ENCODE measurements at regions not wholly inside any gene's neighbourhood (a gene's known extent, or its start where the extent isn't known, plus 50 kb on each side); places are given as distances from the start of the nearest gene placed in this dataset.

- TF ChIP-seq CTCF (IDR thresholded peaks at IDR 0.05 in 2 of 3, conservative IDR thresholded peaks at IDR 0.05 in 1 of 3; ENCODE audit: borderline replicate concordance in 1 of 3, insufficient read depth in 1 of 3, low read depth in 2 of 3, low read length in 2 of 3) (peak; percentile 45 to 55 (median 48); a peak in 5 of 6 replicates), JUND (IDR thresholded peaks at IDR 0.05) (no peak), CBX3 (IDR thresholded peaks at IDR 0.05; ENCODE audit: low read depth) (0 out of 2 replicates have a peak, but pooled peaks have one; percentile 36), RAD21 (IDR thresholded peaks at IDR 0.05; ENCODE audit: low read depth) (peak; percentile 78)
- intact Hi-C loops (cut with micrococcal nuclease): loop anchor here (2.0 to 10.0 kb wide), 4 partner anchors 240 to 452 kb away; partner anchors contain the start of gene BCOR
- DNase-seq (ENCODE audit: low read depth, low spot score) (peak; percentile 15), ATAC-seq (peak; percentile 73)
- Histone ChIP-seq H3K79me2 (ENCODE audit: insufficient read depth, low read length) (no peaks in the 10 kb centered on the region), H3K4me1 (ENCODE audit: control insufficient read depth in 1 of 2, insufficient read depth in 2 of 2, low read length in 2 of 2) (no peaks in the 10 kb centered on the region), H3K27me3 (ENCODE audit: insufficient read depth, low read length) (no peaks in the 10 kb centered on the region), H3K36me3 (ENCODE audit: control insufficient read depth in 1 of 2, insufficient read depth in 2 of 2, low read length in 2 of 2) (no peaks in the 10 kb centered on the region), H4K20me1 (ENCODE audit: insufficient read depth) (no peaks in the 10 kb centered on the region), H2AFZ (ENCODE audit: low read depth, low read length, poor library complexity, severe bottlenecking) (no peak overlapping the region), H3K9me2 (ENCODE audit: insufficient read depth) (no peaks in the 10 kb centered on the region), H3K4me2 (ENCODE audit: low read length) (no peak overlapping the region), H3K9ac (ENCODE audit: low read length) (no peak overlapping the region), H3K4me3 (replicated peaks in 1 of 2; ENCODE audit: low read depth in 1 of 2, low read length in 2 of 2) (no peak overlapping the region), H3K9me3 (ENCODE audit: control insufficient read depth in 1 of 2, insufficient read depth in 1 of 2, low read depth in 1 of 2, low read length in 2 of 2) (no peaks in the 10 kb centered on the region), H3K27ac (ENCODE audit: low read depth, low read length) (no peak overlapping the region)
- ChIA-PET CTCF (interaction anchor here (0.6 to 1.1 kb wide), 2 partner anchors 18 to 83 kb away, joined by 3 to 5 read pairs; no protein-coding TSS in a partner anchor), POLR2A (no interaction called here), RAD21 (ENCODE audit: low non-redundant PET in 1 of 2, low total read pairs in 2 of 2, uncharacterized antibody in 2 of 2, unreplicated experiment in 2 of 2) (no interaction called here)
- no TSS peak for BruUV-seq (replicated peaks)
Observed at GRCh38 chrX:39814391-39814790, 283.4 kb downstream of the BCOR start.

GRCh38 chrX:39815631-39816030 lies 282.1 kb downstream of the BCOR start:
- no peak for ATAC-seq
- TF ChIP-seq CEBPB (IDR thresholded peaks at IDR 0.05; ENCODE audit: low read depth) (no peak), TCF7L2 (IDR thresholded peaks at IDR 0.05; ENCODE audit: borderline replicate concordance, extremely low read depth, insufficient read depth, insufficient read length) (no peak), REST (IDR thresholded peaks at IDR 0.05; ENCODE audit: low read depth) (no peak), MAX (IDR thresholded peaks at IDR 0.05) (no peak), ZBTB33 (IDR thresholded peaks at IDR 0.05; ENCODE audit: extremely low read depth, insufficient replicate concordance, low read length) (no peak), CBX3 (IDR thresholded peaks at IDR 0.05; ENCODE audit: low read depth) (no peak), SIN3A (IDR thresholded peaks at IDR 0.05; ENCODE audit: low read depth) (no peak), JUND (IDR thresholded peaks at IDR 0.05) (no peak), SP1 (IDR thresholded peaks at IDR 0.05; ENCODE audit: low read depth) (no peak), ATF3 (IDR thresholded peaks at IDR 0.05) (no peak)

More at GRCh38 chrX:39815631-39816030, 282.1 kb downstream of the BCOR start:
- H3K9me3 ChIP-seq (ENCODE audit: control insufficient read depth in 1 of 2, insufficient read depth in 1 of 2, low read depth in 1 of 2, low read length in 2 of 2): no peaks in the 10 kb centered on the region
- no peaks in the 10 kb centered on the region for H3K79me2 ChIP-seq (ENCODE audit: insufficient read depth, low read length)
- no peak overlapping the region for H3K4me3 ChIP-seq (replicated peaks in 1 of 2; ENCODE audit: low read depth in 1 of 2, low read length in 2 of 2)
- intact Hi-C loops (cut with micrococcal nuclease): loop anchor here (2.0 to 10.0 kb wide), 3 partner anchors 239 to 451 kb away; partner anchors contain the start of gene BCOR
- H3K9ac ChIP-seq (ENCODE audit: low read length): no peak overlapping the region
- no peak overlapping the region for H2AFZ ChIP-seq (ENCODE audit: low read depth, low read length, poor library complexity, severe bottlenecking)
- DNase-seq (ENCODE audit: low read depth, low spot score): no peak
- no peaks in the 10 kb centered on the region for H4K20me1 ChIP-seq (ENCODE audit: insufficient read depth)
- no peaks in the 10 kb centered on the region for H3K36me3 ChIP-seq (ENCODE audit: control insufficient read depth in 1 of 2, insufficient read depth in 2 of 2, low read length in 2 of 2)
- H3K27ac ChIP-seq (ENCODE audit: low read depth, low read length): no peak overlapping the region
- POLR2A ChIA-PET: no interaction called here
- no peaks in the 10 kb centered on the region for H3K27me3 ChIP-seq (ENCODE audit: insufficient read depth, low read length)
- no peaks in the 10 kb centered on the region for H3K4me1 ChIP-seq (ENCODE audit: control insufficient read depth in 1 of 2, insufficient read depth in 2 of 2, low read length in 2 of 2)
- CTCF ChIA-PET: no interaction called here
- RAD21 ChIA-PET (ENCODE audit: low non-redundant PET in 1 of 2, low total read pairs in 2 of 2, uncharacterized antibody in 2 of 2, unreplicated experiment in 2 of 2): no interaction called here
- no peaks in the 10 kb centered on the region for H3K9me2 ChIP-seq (ENCODE audit: insufficient read depth)
- no peak overlapping the region for H3K4me2 ChIP-seq (ENCODE audit: low read length)
- BruUV-seq (replicated peaks): no TSS peak

Measured in HCT116 (cell line).